CD4-positive, alpha-beta memory T cell (primary cell): ENCODE measurements at regions not wholly inside any gene's neighbourhood (a gene's known extent, or its start where the extent isn't known, plus 50 kb on each side); places are given as distances from the start of the nearest gene placed in this dataset.

Source experiments
- CTCF ChIA-PET: fragments of 350-600 bp; sonication (Branson Sonifier 250); formaldehyde crosslinking; loops from one replicate; lab custom pipeline; 2021; ENCODE audit warnings: inconsistent platforms; ENCODE audit not compliant: partially characterized antibody; lab: Charles Lee
- POLR2A ChIA-PET: fragments of 350-600 bp; sonication (Branson Sonifier 250); formaldehyde crosslinking; loops from one replicate; lab custom pipeline; 2021; ENCODE audit not compliant: partially characterized antibody; lab: Charles Lee
- DNase-seq, 5 donors: peaks; one replicate each; pipeline versions ENCODE4 v3.0.0 to v3.0.0-alpha.2; 2020 to 2022; ENCODE audit warnings: mixed read lengths in 1 of 5
- H3K27ac ChIP-seq: one replicate; pipeline ENCODE4 v1.7.0; 2013; ENCODE audit warnings: low read depth, low read length
- H3K27me3 ChIP-seq: 2 replicates; pipeline ENCODE4 v1.7.0; 2013; ENCODE audit warnings: mild to moderate bottlenecking, low read length, moderate library complexity; ENCODE audit not compliant: insufficient read depth
- H3K36me3 ChIP-seq: 2 replicates; pipeline ENCODE4 v1.7.0; 2013; ENCODE audit warnings: mild to moderate bottlenecking, low read length, moderate library complexity; ENCODE audit not compliant: insufficient read depth
- H3K4me1 ChIP-seq: 2 replicates; pipeline ENCODE4 v1.7.0; 2013; ENCODE audit warnings: mild to moderate bottlenecking, low read length, moderate library complexity; ENCODE audit not compliant: insufficient read depth
- H3K4me3 ChIP-seq, 2 donors: one replicate each; pipeline ENCODE4 v1.7.0; 2013; ENCODE audit warnings: low read length in 2 of 2, mild to moderate bottlenecking in 1 of 2
- H3K9me3 ChIP-seq, 2 donors: one replicate each; pipeline ENCODE4 v1.7.0; 2013; ENCODE audit warnings: low read length in 2 of 2, control low read depth in 1 of 2; ENCODE audit not compliant: control insufficient read depth in 1 of 2
- H3K27ac Mint-ChIP-seq, 7 donors: one replicate each; pipeline ENCODE4 v1.8.0; 2020 to 2021; ENCODE audit warnings: mixed read lengths in 7 of 7, mild to moderate bottlenecking in 6 of 7, inconsistent platforms in 3 of 7, moderate library complexity in 3 of 7
- H3K27me3 Mint-ChIP-seq, 2 donors: one replicate each; pipeline ENCODE4 v1.8.0; 2020 to 2021; ENCODE audit warnings: mixed read lengths in 2 of 2
- H3K36me3 Mint-ChIP-seq, 2 donors: one replicate each; pipeline ENCODE4 v1.8.0; 2020 to 2021; ENCODE audit warnings: mixed read lengths in 2 of 2, inconsistent platforms in 1 of 2, mild to moderate bottlenecking in 1 of 2
- H3K4me1 Mint-ChIP-seq, 4 donors: one replicate each; pipeline ENCODE4 v1.8.0; 2020 to 2021; ENCODE audit warnings: mixed read lengths in 4 of 4, mild to moderate bottlenecking in 1 of 4
- H3K4me3 Mint-ChIP-seq, 8 donors: one replicate each; pipeline ENCODE4 v1.8.0; 2020 to 2021; ENCODE audit warnings: mixed read lengths in 8 of 8, mild to moderate bottlenecking in 7 of 8, moderate library complexity in 6 of 8, inconsistent platforms in 3 of 8
- H3K9me3 Mint-ChIP-seq, 8 donors: one replicate each; pipeline ENCODE4 v1.8.0; 2020 to 2021; ENCODE audit warnings: mixed read lengths in 8 of 8, mild to moderate bottlenecking in 5 of 8, inconsistent platforms in 3 of 8, moderate library complexity in 1 of 8
- intact Hi-C: fragments of 100-400 bp; cut with micrococcal nuclease; formaldehyde crosslinking; loops from one replicate; pipeline ENCODE4 v1.15.1; 2023

- intact Hi-C loops, result no loop called here
- H3K9me3 ChIP-seq, result no peaks in the 10 kb centered on the region
- Mint-ChIP-seq H3K4me1 (no peaks in the 10 kb centered on the region), H3K27me3 (peaks cover 5 to 17% of the 10 kb centered on the region in 2 donors), H3K4me3 (no peak overlapping the region), H3K9me3 (peaks cover 0 to 9% (median 3%) of the 10 kb centered on the region in 8 donors), H3K36me3 (no peaks in the 10 kb centered on the region), H3K27ac (no peak overlapping the region)
- H3K36me3 ChIP-seq, result no peaks in the 10 kb centered on the region
- CTCF ChIA-PET, result no interaction called here
- H3K4me1 ChIP-seq, result no peaks in the 10 kb centered on the region
- no peak for DNase-seq
- H3K4me3 ChIP-seq, result no peak overlapping the region
- H3K27ac ChIP-seq, result no peak overlapping the region
- H3K27me3 ChIP-seq, result no peaks in the 10 kb centered on the region
- POLR2A ChIA-PET, result no interaction called here
Observed at GRCh38 chr16:50979806-50980620, 171.1 kb downstream of the SALL1 start.

- peaks cover 0 to 3% (median under 1%) of the 10 kb centered on the region in 8 donors for H3K9me3 Mint-ChIP-seq
- Histone ChIP-seq H3K36me3 (no peaks in the 10 kb centered on the region), H3K27me3 (no peaks in the 10 kb centered on the region), H3K4me3 (no peak overlapping the region), H3K4me1 (no peaks in the 10 kb centered on the region), H3K9me3 (no peaks in the 10 kb centered on the region), H3K27ac (no peak overlapping the region)
- H3K36me3 Mint-ChIP-seq, result no peaks in the 10 kb centered on the region
- intact Hi-C loops, result no loop called here
- no peak overlapping the region for H3K4me3 Mint-ChIP-seq
- POLR2A ChIA-PET, result no interaction called here
- CTCF ChIA-PET, result no interaction called here
- H3K27ac Mint-ChIP-seq, result no peak overlapping the region
- H3K4me1 Mint-ChIP-seq, result no peaks in the 10 kb centered on the region
- no peak for DNase-seq
- peaks cover 9 to 16% of the 10 kb centered on the region in 2 donors for H3K27me3 Mint-ChIP-seq
Observed at GRCh38 chr16:50977138-50977537, 173.9 kb downstream of the SALL1 start.

GRCh38 chr16:50974438-50975036 lies 176.5 kb downstream of the SALL1 start:
- DNase-seq, result no peak
- H3K4me3 ChIP-seq, result no peak overlapping the region
- Mint-ChIP-seq H3K27me3 (peaks cover 6 to 17% of the 10 kb centered on the region in 2 donors), H3K4me3 (no peak overlapping the region), H3K36me3 (no peaks in the 10 kb centered on the region), H3K9me3 (peaks cover 0 to 3% (median 1%) of the 10 kb centered on the region in 8 donors), H3K27ac (no peak overlapping the region), H3K4me1 (no peaks in the 10 kb centered on the region)
- ChIA-PET CTCF (no interaction called here), POLR2A (no interaction called here)
- intact Hi-C loops, result no loop called here
- no peak overlapping the region for H3K27ac ChIP-seq
- H3K36me3 ChIP-seq, result no peaks in the 10 kb centered on the region
- no peaks in the 10 kb centered on the region for H3K9me3 ChIP-seq
- no peaks in the 10 kb centered on the region for H3K4me1 ChIP-seq
- H3K27me3 ChIP-seq, result no peaks in the 10 kb centered on the region

GRCh38 chr16:50972876-50973275 lies 178.2 kb downstream of the SALL1 start:
- Mint-ChIP-seq H3K9me3 (peaks cover 0 to 4% (median 1%) of the 10 kb centered on the region in 8 donors), H3K36me3 (no peaks in the 10 kb centered on the region), H3K4me1 (no peaks in the 10 kb centered on the region), H3K4me3 (no peak overlapping the region), H3K27me3 (peaks cover 8 to 20% of the 10 kb centered on the region in 2 donors), H3K27ac (no peak overlapping the region)
- ChIA-PET POLR2A (no interaction called here), CTCF (no interaction called here)
- Histone ChIP-seq H3K27ac (no peak overlapping the region), H3K27me3 (no peaks in the 10 kb centered on the region), H3K36me3 (no peaks in the 10 kb centered on the region), H3K9me3 (no peaks in the 10 kb centered on the region), H3K4me1 (no peaks in the 10 kb centered on the region), H3K4me3 (no peak overlapping the region)
- intact Hi-C loops, result no loop called here
- DNase-seq, result no peak

- POLR2A ChIA-PET, result no interaction called here
- Histone ChIP-seq H3K4me1 (no peaks in the 10 kb centered on the region), H3K27me3 (no peaks in the 10 kb centered on the region), H3K36me3 (no peaks in the 10 kb centered on the region), H3K9me3 (no peaks in the 10 kb centered on the region), H3K4me3 (no peak overlapping the region), H3K27ac (no peak overlapping the region)
- no peak for DNase-seq
- CTCF ChIA-PET, result interaction anchor here (1.2 kb wide), 1 partner anchor 12 kb away, joined by 3 read pairs; no protein-coding TSS in a partner anchor
- H3K27ac Mint-ChIP-seq, result no peak overlapping the region
- no peak overlapping the region for H3K4me3 Mint-ChIP-seq
- peaks cover 6 to 14% of the 10 kb centered on the region in 2 donors for H3K27me3 Mint-ChIP-seq
- peaks cover 0 to 3% (median under 1%) of the 10 kb centered on the region in 8 donors for H3K9me3 Mint-ChIP-seq
- intact Hi-C loops, result no loop called here
- H3K36me3 Mint-ChIP-seq, result no peaks in the 10 kb centered on the region
- no peaks in the 10 kb centered on the region for H3K4me1 Mint-ChIP-seq
Observed at GRCh38 chr16:50970281-50970680, 180.8 kb downstream of the SALL1 start.

GRCh38 chr16:50967827-50968612 lies 183.1 kb downstream of the SALL1 start:
- CTCF ChIA-PET, result no interaction called here
- H3K36me3 Mint-ChIP-seq, result no peaks in the 10 kb centered on the region
- H3K27ac ChIP-seq, result no peak overlapping the region
- H3K36me3 ChIP-seq, result no peaks in the 10 kb centered on the region
- H3K4me3 Mint-ChIP-seq, result no peak overlapping the region
- no peaks in the 10 kb centered on the region for H3K9me3 ChIP-seq
- H3K9me3 Mint-ChIP-seq, result peaks cover 0 to 3% (median 0%) of the 10 kb centered on the region in 8 donors
- H3K27me3 ChIP-seq, result no peaks in the 10 kb centered on the region
- no peaks in the 10 kb centered on the region for H3K4me1 Mint-ChIP-seq
- DNase-seq, result no peak
- no peak overlapping the region for H3K27ac Mint-ChIP-seq
- H3K27me3 Mint-ChIP-seq, result peaks cover 6 to 10% of the 10 kb centered on the region in 2 donors
- H3K4me1 ChIP-seq, result no peaks in the 10 kb centered on the region
- POLR2A ChIA-PET, result no interaction called here
- intact Hi-C loops, result no loop called here
- H3K4me3 ChIP-seq, result no peak overlapping the region

GRCh38 chr16:50964491-50964890 lies 186.6 kb downstream of the SALL1 start:
- ChIA-PET CTCF (no interaction called here), POLR2A (no interaction called here)
- Histone ChIP-seq H3K9me3 (no peaks in the 10 kb centered on the region), H3K36me3 (no peaks in the 10 kb centered on the region), H3K27ac (no peak overlapping the region), H3K4me3 (no peak overlapping the region), H3K27me3 (no peaks in the 10 kb centered on the region), H3K4me1 (no peaks in the 10 kb centered on the region)
- H3K4me3 Mint-ChIP-seq, result no peak overlapping the region
- DNase-seq, result no peak
- H3K36me3 Mint-ChIP-seq, result no peaks in the 10 kb centered on the region
- no peak overlapping the region for H3K27ac Mint-ChIP-seq
- H3K9me3 Mint-ChIP-seq, result peaks cover 0 to 1% (median 0%) of the 10 kb centered on the region in 8 donors
- H3K4me1 Mint-ChIP-seq, result no peaks in the 10 kb centered on the region
- H3K27me3 Mint-ChIP-seq, result peaks cover 6 to 10% of the 10 kb centered on the region in 2 donors
- intact Hi-C loops, result no loop called here
